Activated CD8-positive, alpha-beta memory T cell treated with anti-CD3 and anti-CD28 coated beads, Interleukin-2, amount 50 U/mL, for 4 hours (primary cell): ENCODE measurements at regions not wholly inside any gene's neighbourhood (a gene's known extent, or its start where the extent isn't known, plus 50 kb on each side); places are given as distances from the start of the nearest gene placed in this dataset.
"Not testable (repeated sequence)": the region's sequence is repeated elsewhere in the genome, so short reads cannot be mapped to it uniquely, and the experiment has no call there.

ENCODE experiments used
- DNase-seq: peaks from one replicate; pipeline ENCODE4 v3.0.0-alpha.2; 2020

- DNase-seq = no peak
Observed at GRCh38 chr2:22454826-22455485, 930.0 kb upstream of the KLHL29 start.

GRCh38 chr2:22458440-22458839, 926.5 kb upstream of the KLHL29 start:
- no peak for DNase-seq

DNA sequence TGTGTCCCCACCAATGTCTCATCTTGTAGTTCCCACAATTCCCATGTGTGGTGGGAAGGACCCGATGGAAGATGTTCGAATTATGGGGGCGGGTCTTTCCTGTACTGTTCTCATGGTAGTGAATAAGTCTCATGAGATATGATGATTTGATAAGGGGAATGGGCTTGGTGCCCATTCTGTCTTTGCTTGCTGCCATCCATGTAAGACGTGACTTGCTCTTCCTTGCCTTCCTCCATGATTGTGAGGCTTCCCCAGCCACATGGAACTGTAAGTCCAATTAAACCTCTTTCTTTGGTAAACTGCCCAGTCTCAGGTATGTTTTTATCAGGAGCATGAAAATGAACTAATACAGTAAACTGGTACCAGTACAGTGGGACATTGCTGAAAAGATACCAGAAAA, 909.9 kb upstream of the KLHL29 start:
- DNase-seq = not testable (repeated sequence)

GRCh38 chr2:22478329-22478728, 906.6 kb upstream of the KLHL29 start:
- no peak for DNase-seq

GRCh38 chr2:22481486-22482259, 903.3 kb upstream of the KLHL29 start:
- no peak for DNase-seq

DNA sequence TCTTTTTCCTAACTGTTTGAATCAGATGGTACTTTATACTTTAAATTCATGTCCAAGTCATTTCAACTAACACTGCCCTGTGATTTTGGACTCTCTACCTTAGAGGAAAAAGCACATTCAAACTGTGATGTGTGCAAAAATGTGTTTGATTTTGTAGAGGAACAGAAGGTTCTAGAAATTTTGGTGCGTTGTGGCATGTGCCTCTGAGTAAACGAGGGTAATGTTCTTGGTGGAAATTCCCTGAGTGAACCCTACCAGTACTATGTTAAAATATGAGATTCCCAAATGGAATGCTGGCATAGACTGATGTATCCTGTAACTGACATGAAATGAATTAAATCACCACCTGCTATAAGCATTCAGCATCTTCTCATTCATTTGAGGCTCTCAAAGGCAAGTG, 901.9 kb upstream of the KLHL29 start:
- no peak for DNase-seq

DNA sequence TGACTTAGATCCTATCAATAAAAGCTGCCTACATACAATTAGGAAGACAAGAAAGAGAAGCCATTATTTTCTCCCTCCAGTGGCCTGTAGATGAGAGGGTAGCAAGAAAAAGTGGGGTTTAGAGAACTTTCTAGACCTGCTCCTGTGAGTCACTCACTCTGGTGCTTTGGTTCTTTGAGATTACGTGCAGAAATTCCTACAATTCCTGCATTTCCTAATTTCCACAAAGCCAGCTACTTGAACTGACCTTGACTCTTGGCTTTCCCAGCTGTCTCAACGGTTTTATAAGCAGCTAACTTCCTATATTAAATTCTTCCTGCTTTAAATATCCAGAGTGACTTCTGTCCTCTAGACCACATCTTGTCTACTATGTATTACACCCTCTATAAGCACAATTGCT, 899.5 kb upstream of the KLHL29 start:
- DNase-seq = no peak

- no peak for DNase-seq
Observed at GRCh38 chr2:22486343-22486742, 898.6 kb upstream of the KLHL29 start.

GRCh38 chr2:22487036-22487435, 897.9 kb upstream of the KLHL29 start:
- DNase-seq = no peak

DNA sequence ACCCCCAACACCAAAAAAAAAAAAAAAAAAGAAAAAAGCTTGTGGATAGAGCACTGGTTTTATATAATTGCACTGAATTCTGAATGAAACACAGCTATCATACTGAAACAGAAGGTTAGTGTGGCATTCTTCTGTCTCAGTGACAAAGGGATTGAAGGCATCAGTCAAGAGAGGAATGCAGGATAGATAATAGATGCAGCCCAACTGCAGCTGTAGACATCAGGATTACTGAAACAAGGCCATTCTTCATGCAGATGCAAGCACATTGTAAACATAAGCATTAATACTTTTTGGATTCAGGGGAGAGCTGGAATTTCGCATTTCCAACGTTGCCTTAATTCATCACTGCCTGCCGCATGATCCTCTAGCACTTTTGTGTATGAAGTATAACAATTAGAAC, 897.4 kb upstream of the KLHL29 start:
- no peak for DNase-seq

- no peak for DNase-seq
Observed at GRCh38 chr2:22491442-22491841, 893.5 kb upstream of the KLHL29 start.

- no peak for DNase-seq
Observed at GRCh38 chr2:22494156-22494555, 890.8 kb upstream of the KLHL29 start.

DNA sequence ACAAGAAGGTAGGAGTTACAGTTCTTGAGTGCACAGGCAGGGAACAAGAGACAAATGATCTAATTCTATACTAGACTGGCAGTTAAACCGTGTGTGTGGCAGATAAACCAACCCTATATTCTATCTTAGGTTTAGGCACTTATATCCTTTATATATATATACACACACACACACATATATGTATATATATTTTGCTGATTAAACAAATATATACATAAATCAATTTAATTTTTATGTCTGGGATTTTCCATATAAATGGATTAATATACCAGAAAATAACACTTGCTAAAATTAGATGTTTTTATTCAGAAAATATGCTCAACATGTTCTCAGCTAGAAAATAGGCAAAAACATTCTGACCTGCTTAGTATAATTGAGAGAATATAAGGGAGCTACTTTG, 887.9 kb upstream of the KLHL29 start:
- DNase-seq = no peak

DNA sequence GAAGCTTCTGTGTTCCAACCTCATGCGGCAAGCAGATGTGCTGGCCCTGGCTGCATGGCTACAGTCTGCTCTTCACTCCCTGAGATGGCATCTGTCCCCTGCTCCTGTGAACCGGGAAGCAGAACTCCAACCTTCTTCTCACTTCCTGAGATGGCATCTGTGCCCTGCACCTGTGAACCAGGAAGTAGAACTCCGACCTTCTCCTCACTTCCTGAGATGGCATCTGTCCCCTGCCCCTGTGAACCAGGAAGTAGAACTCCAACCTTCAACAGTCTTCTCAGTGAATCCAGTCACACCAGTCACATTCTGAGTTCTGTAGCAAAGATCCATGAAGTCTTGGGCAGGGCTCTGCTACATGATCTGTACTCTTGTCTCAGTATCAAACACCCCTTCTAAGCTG, 887.2 kb upstream of the KLHL29 start:
- no peak for DNase-seq

DNA sequence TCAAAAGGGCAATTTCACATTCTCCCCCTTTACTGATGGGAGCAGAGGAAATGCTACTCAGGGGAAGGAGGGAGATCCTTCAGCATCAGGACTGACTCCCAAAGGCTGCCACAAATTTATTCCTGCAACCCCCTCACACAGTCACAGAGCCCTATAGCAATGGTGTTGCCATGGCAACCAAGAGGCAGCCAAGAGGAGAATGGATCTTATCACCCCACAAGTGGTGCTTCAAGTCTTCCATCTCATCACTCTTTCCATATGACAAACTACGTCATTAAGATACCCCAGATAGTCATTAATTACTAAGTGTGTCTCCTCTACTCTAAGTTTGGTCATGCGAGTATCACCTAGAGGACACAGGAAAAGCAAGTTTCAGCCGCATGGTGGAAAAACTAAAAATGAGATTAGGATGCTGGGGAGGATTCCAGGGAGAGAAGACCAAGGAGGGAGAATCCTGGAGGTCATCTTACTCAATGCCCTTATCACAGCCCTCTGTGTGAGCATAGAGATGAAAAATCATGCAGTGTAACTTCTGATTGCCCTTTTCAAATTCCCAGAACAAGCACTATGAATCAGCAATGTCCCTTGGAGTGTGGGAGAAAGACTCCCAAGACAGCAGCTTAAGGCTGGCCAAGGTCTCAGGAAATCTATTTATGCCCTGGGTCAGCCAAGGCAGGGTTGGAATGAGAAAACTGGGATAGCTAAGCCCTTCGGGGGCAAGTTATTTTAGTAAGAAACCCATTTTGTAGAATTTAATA, 885.7 kb upstream of the KLHL29 start:
- no peak for DNase-seq

- DNase-seq = no peak
Observed at GRCh38 chr2:22500555-22500935, 884.4 kb upstream of the KLHL29 start.

DNA sequence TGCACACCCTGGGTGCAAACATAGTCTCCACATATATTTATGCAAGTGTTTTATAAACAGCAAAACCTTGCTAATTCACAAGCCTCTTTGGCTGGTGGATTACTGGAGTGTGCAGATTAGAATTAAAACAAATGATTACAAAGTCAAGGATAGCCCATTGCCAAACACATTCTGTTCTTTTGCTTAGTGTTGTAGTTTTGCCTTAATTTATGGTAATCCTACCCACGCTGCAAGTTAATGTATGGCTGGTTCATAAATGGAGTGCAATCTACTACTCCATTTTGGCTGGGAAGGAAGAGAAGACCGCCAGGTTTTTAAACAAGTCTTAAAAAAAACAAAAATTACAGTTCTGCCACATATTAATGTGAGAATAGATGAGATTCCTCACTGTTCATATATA, 883.1 kb upstream of the KLHL29 start:
- no peak for DNase-seq

DNA sequence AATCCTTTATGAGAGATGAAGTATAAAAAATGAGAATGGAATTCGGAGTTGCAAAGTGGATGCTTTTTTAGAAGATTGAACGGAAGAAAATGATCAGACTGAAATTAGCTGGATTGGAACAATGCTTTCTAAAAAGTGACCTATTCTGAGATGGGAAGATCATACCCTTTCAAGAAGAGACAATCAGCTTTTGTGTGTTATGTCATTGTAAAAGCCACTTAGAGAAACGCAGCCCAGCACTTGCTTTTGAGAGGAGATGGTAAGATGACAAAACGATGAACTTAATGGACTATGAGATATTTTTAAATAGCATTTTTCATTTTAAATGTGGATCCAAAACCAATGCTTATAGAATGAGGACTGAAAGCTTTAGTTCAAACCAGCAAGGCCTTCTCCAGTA, 871.4 kb upstream of the KLHL29 start:
- no peak for DNase-seq

DNA sequence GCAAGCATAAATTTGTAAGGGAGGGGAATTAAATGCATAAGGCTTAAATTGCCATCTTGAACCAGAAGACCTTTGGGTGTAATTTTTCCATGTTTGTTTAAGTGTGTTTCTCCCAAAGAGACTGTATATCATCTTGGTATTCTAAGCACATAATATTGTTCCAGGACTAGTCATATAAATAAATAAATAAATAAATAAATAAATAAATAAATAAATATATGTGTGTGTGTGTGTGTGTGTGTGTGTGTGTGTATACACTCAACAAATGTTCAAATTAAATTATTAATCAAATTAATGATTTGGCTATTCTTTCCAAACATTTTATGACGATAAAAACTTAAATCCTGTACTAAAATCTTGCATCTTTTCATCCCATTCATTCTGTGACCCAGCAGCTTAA, 867.8 kb upstream of the KLHL29 start:
- no peak for DNase-seq

DNA sequence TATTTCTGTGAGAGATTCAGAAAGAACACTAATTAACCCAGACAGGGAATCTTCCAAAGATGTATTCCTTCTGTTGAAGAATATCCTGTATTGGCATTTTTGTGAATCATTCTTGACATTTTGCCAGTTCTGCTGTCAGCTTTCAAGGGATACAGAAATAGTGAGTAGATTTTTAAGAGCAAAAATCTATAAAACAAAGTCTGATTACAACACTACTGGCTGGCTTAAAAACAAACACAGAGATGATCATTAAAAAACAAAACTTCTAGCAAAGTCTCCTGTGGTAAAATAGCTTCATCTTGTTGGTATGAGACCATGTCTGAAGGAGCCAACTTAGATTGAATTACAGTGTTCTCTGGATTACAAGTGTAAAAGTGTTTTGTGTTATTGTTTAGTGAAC, 866.3 kb upstream of the KLHL29 start:
- no peak for DNase-seq

DNA sequence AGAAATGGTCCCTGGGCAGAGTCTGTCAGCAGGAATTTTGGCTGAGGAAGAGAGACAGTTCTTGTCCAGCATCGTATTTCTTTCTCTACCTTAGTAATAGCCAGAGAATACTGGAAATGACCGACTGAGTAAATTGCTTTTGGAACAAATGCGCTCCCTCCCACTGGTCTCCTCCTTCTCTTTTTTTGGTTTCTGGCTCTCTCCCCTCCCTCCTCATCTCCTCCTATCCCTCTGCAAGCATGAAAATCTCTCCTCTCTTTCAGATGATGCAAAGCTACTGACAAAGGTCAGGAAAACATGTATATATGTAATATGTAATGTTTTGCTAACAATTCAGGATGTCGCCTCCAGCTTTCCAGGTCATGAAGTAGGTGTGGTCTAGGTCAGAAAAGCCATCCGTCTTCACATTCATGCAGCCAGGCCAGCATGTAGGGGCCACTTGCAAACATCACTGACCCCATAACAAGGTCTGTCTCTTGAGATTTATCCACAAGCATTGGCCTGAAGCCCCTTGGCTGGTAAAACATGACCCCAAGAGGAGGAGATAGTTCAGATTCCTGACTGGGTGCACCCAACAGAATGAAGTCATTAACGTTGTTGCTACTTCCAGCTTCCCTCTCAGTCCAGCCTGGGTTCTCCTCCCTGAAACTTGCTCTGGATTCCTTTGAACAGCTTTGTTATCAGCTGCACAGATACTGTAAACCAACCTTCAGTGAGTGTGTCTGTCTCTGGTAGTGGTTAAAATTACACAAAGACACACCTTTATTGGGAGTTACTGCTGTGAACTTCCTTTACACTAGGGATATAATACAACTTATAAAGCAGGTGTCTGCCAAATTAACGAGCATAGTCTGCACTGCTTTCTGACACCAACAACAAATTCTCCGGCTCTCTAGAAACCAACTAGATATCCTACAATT, 864.4 kb upstream of the KLHL29 start:
- no peak for DNase-seq

- DNase-seq = no peak
Observed at GRCh38 chr2:22521620-22522019, 863.4 kb upstream of the KLHL29 start.

- DNase-seq = no peak
Observed at GRCh38 chr2:22525681-22526080, 859.3 kb upstream of the KLHL29 start.
